Esophagus squamous epithelium (tissue), 5 donors: ENCODE measurements at regions not wholly inside any gene's neighbourhood (a gene's known extent, or its start where the extent isn't known, plus 50 kb on each side); places are given as distances from the start of the nearest gene placed in this dataset.

ENCODE experiments used
- DNase-seq: peaks from one replicate; lab custom pipeline; 2025; lab: John Stamatoyannopoulos, UW
- H3K27ac ChIP-seq, 4 donors: fragments of 200-600 bp; sonication (generic); one replicate each; pipeline ENCODE4 v1.5.1; 2016 to 2019; ENCODE audit warnings: mild to moderate bottlenecking in 1 of 4
- H3K27me3 ChIP-seq, 4 donors: fragments of 200-600 bp; sonication (generic); 1 replicate in 3 of 4; 2 replicates in 1 of 4; pipeline versions ENCODE4 v1.5.1 to v1.6.0; 2017 to 2021; ENCODE audit warnings: antibody characterized with exemption in 1 of 4
- H3K36me3 ChIP-seq, 3 donors: fragments of 200-600 bp; sonication (generic); one replicate each; pipeline ENCODE4 v1.5.1; 2016 to 2019
- H3K4me1 ChIP-seq, 3 donors: fragments of 200-600 bp; sonication (generic); one replicate each; pipeline ENCODE4 v1.5.1; 2017 to 2019
- H3K4me3 ChIP-seq, 4 donors: fragments of 200-600 bp; sonication (generic); 1 replicate in 3 of 4; 2 replicates in 1 of 4; pipeline ENCODE4 v1.5.1; 2016 to 2019; ENCODE audit warnings: mild to moderate bottlenecking in 2 of 4, moderate library complexity in 1 of 4
- H3K9me3 ChIP-seq, 3 donors: fragments of 200-600 bp; sonication (generic); one replicate each; pipeline ENCODE4 v1.5.1; 2016 to 2019
- CTCF ChIP-seq, 6 experiments: fragments of 450-650 bp in 4 of 6; fragments of 200-600 bp in 2 of 6; sonication (generic) in 2 of 6; IDR thresholded peaks; one replicate each; pipeline ENCODE4 v1.5.1; 2016 to 2019; ENCODE audit warnings: antibody characterized with exemption in 6 of 6, mild to moderate bottlenecking in 4 of 6, moderate library complexity in 4 of 6
- POLR2A ChIP-seq, 4 donors: fragments of 450-650 bp; IDR thresholded peaks; one replicate each; pipeline ENCODE4 v1.6.1; 2017; ENCODE audit warnings: antibody characterized with exemption in 4 of 4, mild to moderate bottlenecking in 4 of 4, moderate library complexity in 3 of 4
- WGBS, 2 donors: methylation state at CpG; one replicate each; pipeline ENCODE4 v1.1.5; 2018; 5-methylcytosine and 5-hydroxymethylcytosine counted together
- intact Hi-C: fragments of 100-400 bp; cut with DNase I; formaldehyde crosslinking; loops from one replicate; pipeline ENCODE4 v1.15.0; 2022
- donor health status: DM: yes; HTN: yes; CAD: no.

GRCh38 chr13:44197791-44198770 is 175.5 kb upstream of the SERP2 start:
- no CpG with 5 or more reads among the region's 1 CpG for WGBS, 2 donors
- intact Hi-C loops = no loop called here
- no peaks in the 10 kb centered on the region for H3K36me3 ChIP-seq
- no peaks in the 10 kb centered on the region for H3K27me3 ChIP-seq
- H3K4me1 ChIP-seq = peaks cover 0 to 36% (median 28%) of the 10 kb centered on the region in 3 donors
- no peak for DNase-seq
- no peak overlapping the region for H3K4me3 ChIP-seq
- H3K9me3 ChIP-seq = no peaks in the 10 kb centered on the region
- H3K27ac ChIP-seq = peak overlapping the region in 3 of 4 donors; percentile 51 to 66 (median 60)
- TF ChIP-seq CTCF (IDR thresholded peaks at IDR 0.05) (no peak), POLR2A (IDR thresholded peaks at IDR 0.05) (no peak)

- Histone ChIP-seq H3K9me3 (no peaks in the 10 kb centered on the region), H3K27ac (peak overlapping the region; percentile 7 to 66 (median 56)), H3K4me1 (peaks cover 0 to 36% (median 28%) of the 10 kb centered on the region in 3 donors), H3K36me3 (no peaks in the 10 kb centered on the region), H3K4me3 (no peak overlapping the region), H3K27me3 (no peaks in the 10 kb centered on the region)
- no peak for TF ChIP-seq CTCF (IDR thresholded peaks at IDR 0.05)
- no peak for TF ChIP-seq POLR2A (IDR thresholded peaks at IDR 0.05)
- no peak for DNase-seq
- 40 to 58% methylated on average over 1 to 3 of the region's 3 CpGs for WGBS, 2 donors
- intact Hi-C loops = no loop called here
Measured at GRCh38 chr13:44198826-44199225, 174.8 kb upstream of the SERP2 start.

- no peak for DNase-seq
- TF ChIP-seq POLR2A (IDR thresholded peaks at IDR 0.05) (no peak), CTCF (IDR thresholded peaks at IDR 0.05) (no peak)
- Histone ChIP-seq H3K4me3 (no peak overlapping the region), H3K27me3 (no peaks in the 10 kb centered on the region), H3K27ac (peak overlapping the region in 3 of 4 donors; percentile 51 to 66 (median 60)), H3K9me3 (no peaks in the 10 kb centered on the region), H3K4me1 (peaks cover 0 to 36% (median 28%) of the 10 kb centered on the region in 3 donors), H3K36me3 (no peaks in the 10 kb centered on the region)
- WGBS, 2 donors = 26 to 29% methylated on average over 2 of the region's 2 CpGs
- intact Hi-C loops = no loop called here
Measured at GRCh38 chr13:44199627-44200207, 173.9 kb upstream of the SERP2 start.

GRCh38 chr13:44206434-44206833 is 167.2 kb upstream of the SERP2 start:
- 53 to 80% methylated on average over 2 to 3 of the region's 3 CpGs for WGBS, 2 donors
- TF ChIP-seq POLR2A (IDR thresholded peaks at IDR 0.05) (no peak), CTCF (IDR thresholded peaks at IDR 0.05) (no peak)
- Histone ChIP-seq H3K4me3 (no peak overlapping the region), H3K4me1 (peaks cover 0 to 8% (median 0%) of the 10 kb centered on the region in 3 donors), H3K27ac (no peak overlapping the region), H3K36me3 (no peaks in the 10 kb centered on the region), H3K9me3 (peaks cover 0 to 12% (median 0%) of the 10 kb centered on the region in 3 donors), H3K27me3 (no peaks in the 10 kb centered on the region)
- DNase-seq = no peak
- intact Hi-C loops = no loop called here

GRCh38 chr13:44207476-44207875 is 166.1 kb upstream of the SERP2 start:
- Histone ChIP-seq H3K27ac (no peak overlapping the region), H3K27me3 (no peaks in the 10 kb centered on the region), H3K9me3 (peaks cover 0 to 12% (median 0%) of the 10 kb centered on the region in 3 donors), H3K36me3 (no peaks in the 10 kb centered on the region), H3K4me3 (no peak overlapping the region), H3K4me1 (peaks cover 0 to 18% (median 4%) of the 10 kb centered on the region in 3 donors)
- intact Hi-C loops = no loop called here
- no peak for DNase-seq
- no peak for TF ChIP-seq POLR2A (IDR thresholded peaks at IDR 0.05)
- no peak for TF ChIP-seq CTCF (IDR thresholded peaks at IDR 0.05)
- WGBS, 2 donors = 94 to 100% methylated on average over 2 of the region's 2 CpGs
